Esophagus muscularis mucosa (tissue), 4 donors: ENCODE measurements at regions not wholly inside any gene's neighbourhood (a gene's known extent, or its start where the extent isn't known, plus 50 kb on each side); places are given as distances from the start of the nearest gene placed in this dataset.

Source experiments
- CTCF ChIP-seq, 3 experiments: fragments of 200-600 bp in 2 of 3; fragments of 450-650 bp in 1 of 3; sonication (generic) in 2 of 3; IDR thresholded peaks; one replicate each; pipeline ENCODE4 v1.5.1; 2017 to 2019; ENCODE audit warnings: antibody characterized with exemption in 3 of 3, mild to moderate bottlenecking in 2 of 3, moderate library complexity in 1 of 3
- EP300 ChIP-seq: sonication (generic); formaldehyde crosslinking; IDR thresholded peaks from one replicate; pipeline ENCODE4 v1.6.1; 2017; ENCODE audit warnings: antibody characterized with exemption
- POLR2A ChIP-seq: fragments of 450-650 bp; IDR thresholded peaks from one replicate; pipeline ENCODE4 v1.6.1; 2017; ENCODE audit warnings: antibody characterized with exemption, moderate library complexity, mild to moderate bottlenecking, low read depth
- POLR2AphosphoS5 ChIP-seq, 2 donors: sonication (generic); formaldehyde crosslinking; IDR thresholded peaks; one replicate each; pipeline ENCODE4 v1.6.1; 2017; ENCODE audit warnings: antibody characterized with exemption in 2 of 2

- no peak for TF ChIP-seq POLR2AphosphoS5 (IDR thresholded peaks at IDR 0.05)
- no peak for TF ChIP-seq CTCF (IDR thresholded peaks at IDR 0.05)
- TF ChIP-seq POLR2A, result no peak
- TF ChIP-seq EP300, result no peak
These were observed 1876.0 kb upstream of the CELF4 start for GRCh38 chr18:39441648-39442047.
